Right atrium auricular region (tissue), 2 donors: ENCODE measurements at regions not wholly inside any gene's neighbourhood (a gene's known extent, or its start where the extent isn't known, plus 50 kb on each side); places are given as distances from the start of the nearest gene placed in this dataset.

ENCODE experiments used
- DNase-seq: peaks from one replicate; pipeline ENCODE4 v3.0.0-alpha.2; 2019; ENCODE audit warnings: low spot score
- H3K27ac ChIP-seq, 2 donors: fragments of 200-600 bp; sonication (generic); 1 replicate in 1 of 2; 2 replicates in 1 of 2; pipeline ENCODE4 v1.5.1; 2016 to 2019
- H3K27me3 ChIP-seq, 2 donors: fragments of 200-600 bp; sonication (generic); one replicate each; pipeline versions ENCODE4 v1.5.1 to v1.6.0; 2017 to 2019
- H3K36me3 ChIP-seq: fragments of 200-600 bp; sonication (generic); one replicate; pipeline ENCODE4 v1.5.1; 2016
- H3K4me1 ChIP-seq, 2 donors: fragments of 200-600 bp; sonication (generic); one replicate each; pipeline versions ENCODE4 v1.5.1 to v1.6.0; 2017 to 2019
- H3K4me3 ChIP-seq, 2 donors: fragments of 200-600 bp; sonication (generic); 1 replicate in 1 of 2; 2 replicates in 1 of 2; pipeline ENCODE4 v1.5.1; 2017 to 2019; ENCODE audit warnings: mild to moderate bottlenecking in 1 of 2, moderate library complexity in 1 of 2
- H3K9me3 ChIP-seq, 2 donors: fragments of 200-600 bp; sonication (generic); one replicate each; pipeline ENCODE4 v1.5.1; 2019
- TF ChIP-seq, protein P1 (sequence below), 2 donors: fragments of 200-600 bp; sonication (generic); IDR thresholded peaks; one replicate each; pipeline ENCODE4 v1.5.1; 2019; ENCODE audit warnings: antibody characterized with exemption in 2 of 2

DNA sequence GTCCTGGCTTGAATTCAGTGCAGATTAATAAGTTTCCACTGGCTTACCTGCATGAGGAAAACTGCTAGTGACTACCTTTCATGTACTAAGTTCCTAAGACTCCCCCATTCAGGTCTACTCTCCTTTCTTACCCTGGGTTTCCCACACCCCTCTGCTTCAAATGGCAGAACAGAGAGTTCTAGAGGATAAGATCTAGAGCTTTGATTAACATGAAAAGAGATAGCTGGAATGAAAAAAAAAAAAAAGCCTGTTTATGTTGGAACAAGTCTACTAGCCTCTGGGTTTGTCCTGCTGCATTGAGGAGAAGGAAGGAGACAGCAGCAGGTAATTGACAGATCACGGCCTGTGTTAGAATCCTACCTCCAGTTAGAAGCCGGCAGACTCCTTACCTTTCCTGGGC is 201.4 kb upstream of the SOX4 start:
- Histone ChIP-seq H3K27ac (no peak overlapping the region), H3K4me3 (no peak overlapping the region), H3K36me3 (no peaks in the 10 kb centered on the region), H3K4me1 (no peaks in the 10 kb centered on the region), H3K9me3 (no peaks in the 10 kb centered on the region), H3K27me3 (no peaks in the 10 kb centered on the region)
- TF ChIP-seq, protein P1, sequence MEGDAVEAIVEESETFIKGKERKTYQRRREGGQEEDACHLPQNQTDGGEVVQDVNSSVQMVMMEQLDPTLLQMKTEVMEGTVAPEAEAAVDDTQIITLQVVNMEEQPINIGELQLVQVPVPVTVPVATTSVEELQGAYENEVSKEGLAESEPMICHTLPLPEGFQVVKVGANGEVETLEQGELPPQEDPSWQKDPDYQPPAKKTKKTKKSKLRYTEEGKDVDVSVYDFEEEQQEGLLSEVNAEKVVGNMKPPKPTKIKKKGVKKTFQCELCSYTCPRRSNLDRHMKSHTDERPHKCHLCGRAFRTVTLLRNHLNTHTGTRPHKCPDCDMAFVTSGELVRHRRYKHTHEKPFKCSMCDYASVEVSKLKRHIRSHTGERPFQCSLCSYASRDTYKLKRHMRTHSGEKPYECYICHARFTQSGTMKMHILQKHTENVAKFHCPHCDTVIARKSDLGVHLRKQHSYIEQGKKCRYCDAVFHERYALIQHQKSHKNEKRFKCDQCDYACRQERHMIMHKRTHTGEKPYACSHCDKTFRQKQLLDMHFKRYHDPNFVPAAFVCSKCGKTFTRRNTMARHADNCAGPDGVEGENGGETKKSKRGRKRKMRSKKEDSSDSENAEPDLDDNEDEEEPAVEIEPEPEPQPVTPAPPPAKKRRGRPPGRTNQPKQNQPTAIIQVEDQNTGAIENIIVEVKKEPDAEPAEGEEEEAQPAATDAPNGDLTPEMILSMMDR (IDR thresholded peaks at IDR 0.05): no peak
- DNase-seq: no peak

DNA sequence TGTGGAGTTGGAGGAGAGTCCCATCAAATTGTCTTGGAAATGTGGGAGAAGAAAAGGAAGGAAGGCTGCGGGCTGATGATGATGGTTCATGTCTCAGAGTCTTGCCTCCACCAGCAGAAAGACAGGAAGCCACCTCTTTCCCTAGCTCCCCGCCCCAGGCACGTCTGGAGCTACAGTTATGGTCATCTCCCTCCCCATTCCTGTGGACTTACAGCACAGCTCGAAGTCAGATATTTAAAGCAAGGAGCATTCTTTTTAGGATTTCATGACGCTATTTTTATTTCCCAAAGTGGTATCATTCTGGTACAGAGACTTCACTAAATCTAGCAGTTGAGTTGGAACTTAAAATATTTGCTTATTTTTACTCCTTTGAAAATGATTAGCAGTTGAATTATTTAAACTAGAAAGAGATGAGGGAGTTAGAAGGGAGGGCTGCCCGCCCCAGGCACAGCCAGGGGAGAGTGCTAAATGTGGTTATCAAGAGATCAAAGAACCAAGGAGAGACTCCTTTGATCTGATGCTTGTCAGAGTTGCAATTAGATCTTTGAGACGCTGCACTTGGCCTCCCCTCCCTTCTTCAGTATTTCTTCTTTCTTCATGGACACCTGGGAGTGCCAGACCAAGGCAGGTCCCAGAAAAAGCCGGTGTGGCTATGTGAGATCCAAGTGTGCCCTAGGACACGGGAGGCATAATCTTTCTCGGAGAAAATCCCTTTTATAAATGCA is 199.9 kb upstream of the SOX4 start:
- TF ChIP-seq, protein P1 (IDR thresholded peaks at IDR 0.05): no peak
- Histone ChIP-seq H3K27ac (no peak overlapping the region), H3K4me1 (no peaks in the 10 kb centered on the region), H3K9me3 (no peaks in the 10 kb centered on the region), H3K4me3 (no peak overlapping the region), H3K27me3 (no peaks in the 10 kb centered on the region), H3K36me3 (no peaks in the 10 kb centered on the region)
- DNase-seq: no peak

DNA sequence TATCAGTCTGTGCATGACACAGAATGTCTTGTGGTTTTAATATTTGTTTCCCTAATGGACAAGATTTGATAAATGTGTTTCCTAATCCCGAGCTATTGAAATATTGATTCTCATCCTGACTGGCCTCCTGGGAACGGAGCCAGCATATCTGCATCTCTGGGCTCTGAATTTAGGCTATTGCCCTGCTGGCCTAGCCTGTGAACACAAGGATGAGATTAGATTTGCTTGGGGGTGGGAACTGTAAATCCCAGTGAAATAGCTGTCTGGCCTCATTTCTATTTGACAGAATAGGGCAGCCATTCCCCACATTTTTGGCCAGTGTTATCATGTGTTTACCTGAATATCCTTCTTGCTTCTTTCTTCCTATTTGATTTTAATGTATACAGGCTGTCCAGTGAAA is 198.4 kb upstream of the SOX4 start:
- H3K27ac ChIP-seq: no peak overlapping the region
- no peaks in the 10 kb centered on the region for H3K36me3 ChIP-seq
- no peak overlapping the region for H3K4me3 ChIP-seq
- TF ChIP-seq, protein P1 (IDR thresholded peaks at IDR 0.05): no peak
- no peaks in the 10 kb centered on the region for H3K9me3 ChIP-seq
- no peaks in the 10 kb centered on the region for H3K4me1 ChIP-seq
- no peak for DNase-seq
- H3K27me3 ChIP-seq: no peaks in the 10 kb centered on the region

DNA sequence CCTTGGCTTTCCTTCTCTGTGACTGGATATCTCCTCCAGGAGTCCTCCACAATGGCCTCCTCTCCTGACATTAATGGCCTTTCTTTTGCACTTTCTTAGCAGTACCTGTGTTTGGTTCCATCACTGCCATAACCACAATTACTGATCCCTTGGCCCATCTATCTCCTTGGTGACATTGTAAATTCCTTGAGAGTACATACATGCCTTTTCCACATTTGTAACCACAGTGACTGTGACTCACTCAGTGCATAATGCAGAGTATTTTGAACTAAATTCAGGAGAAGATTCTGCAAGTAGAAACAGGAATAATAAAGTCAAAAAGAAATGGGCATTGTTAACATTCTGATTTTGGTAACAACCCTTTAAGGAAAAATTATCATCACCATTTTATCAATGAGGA is 197.2 kb upstream of the SOX4 start:
- Histone ChIP-seq H3K27ac (no peak overlapping the region), H3K4me3 (no peak overlapping the region), H3K36me3 (no peaks in the 10 kb centered on the region), H3K27me3 (no peaks in the 10 kb centered on the region), H3K4me1 (no peaks in the 10 kb centered on the region), H3K9me3 (no peaks in the 10 kb centered on the region)
- TF ChIP-seq, protein P1 (IDR thresholded peaks at IDR 0.05): no peak
- DNase-seq: no peak

DNA sequence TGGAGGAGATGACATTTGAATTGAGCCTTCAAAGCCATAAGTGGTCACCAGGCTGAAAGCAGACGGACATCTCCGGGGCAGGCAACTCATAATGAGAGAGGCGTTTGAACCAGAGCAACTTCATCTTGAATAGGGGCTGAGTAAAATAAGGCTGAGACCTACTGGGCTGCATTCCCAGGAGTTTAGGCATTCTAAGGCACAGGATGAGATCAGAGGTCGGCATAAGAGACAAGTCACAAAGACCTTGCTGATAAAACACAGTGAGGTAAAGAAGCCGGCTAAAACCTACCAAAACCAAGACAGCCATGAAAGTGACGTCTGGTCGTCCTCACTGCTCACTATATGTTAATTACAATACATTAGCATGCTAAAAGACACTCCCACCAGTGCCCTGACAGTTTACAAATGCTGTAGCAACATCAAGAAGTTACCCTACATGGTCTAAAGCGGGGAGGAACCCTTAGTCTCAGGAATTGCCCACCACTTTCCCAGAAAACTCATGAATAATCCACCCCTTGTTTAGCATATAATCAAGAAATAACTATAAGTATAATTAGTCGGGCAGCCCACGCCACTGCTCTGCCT is 194.7 kb upstream of the SOX4 start:
- H3K9me3 ChIP-seq: no peaks in the 10 kb centered on the region
- H3K27ac ChIP-seq: no peak overlapping the region
- TF ChIP-seq, protein P1 (IDR thresholded peaks at IDR 0.05): no peak
- H3K27me3 ChIP-seq: no peaks in the 10 kb centered on the region
- DNase-seq: no peak
- no peaks in the 10 kb centered on the region for H3K36me3 ChIP-seq
- H3K4me1 ChIP-seq: no peaks in the 10 kb centered on the region
- H3K4me3 ChIP-seq: no peak overlapping the region

DNA sequence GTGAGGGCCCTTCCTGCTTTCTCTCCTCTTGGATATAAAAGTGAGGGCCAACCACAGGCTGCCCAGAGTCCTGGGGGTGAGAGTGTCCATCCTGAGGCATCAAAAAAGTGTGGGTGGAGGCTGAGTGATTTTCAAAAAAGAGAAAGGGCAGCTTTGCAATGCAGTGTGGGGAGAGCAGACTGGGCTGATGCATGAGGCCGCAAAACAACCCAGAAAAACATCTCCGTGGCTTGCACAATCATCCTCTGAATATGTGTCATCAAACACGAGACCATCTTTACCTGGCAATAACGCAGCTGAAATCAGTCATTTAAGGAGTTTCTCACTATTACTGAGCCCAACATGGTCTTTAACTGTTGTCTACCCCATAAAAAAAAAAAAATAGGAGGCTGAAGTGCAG is 191.2 kb upstream of the SOX4 start:
- no peaks in the 10 kb centered on the region for H3K27me3 ChIP-seq
- H3K36me3 ChIP-seq: no peaks in the 10 kb centered on the region
- DNase-seq: no peak
- no peaks in the 10 kb centered on the region for H3K9me3 ChIP-seq
- H3K4me3 ChIP-seq: no peak overlapping the region
- no peaks in the 10 kb centered on the region for H3K4me1 ChIP-seq
- TF ChIP-seq, protein P1 (IDR thresholded peaks at IDR 0.05): no peak
- no peak overlapping the region for H3K27ac ChIP-seq
